ENCODE measurements at regions not wholly inside any gene's neighbourhood (a gene's known extent, or its start where the extent isn't known, plus 50 kb on each side); places are given as distances from the start of the nearest gene placed in this dataset.

- TF ChIP-seq CTCF (IDR thresholded peaks at IDR 0.05; ENCODE audit: poor library complexity, severe bottlenecking) (no peak), SMC3 (conservative IDR thresholded peaks at IDR 0.05; ENCODE audit: poor library complexity) (no peak), EZH2 (IDR thresholded peaks at IDR 0.05; ENCODE audit: borderline replicate concordance, insufficient read depth, low read length, poor library complexity, severe bottlenecking) (no peak), TAF1 (IDR thresholded peaks at IDR 0.05; ENCODE audit: low read depth) (no peak), POLR2AphosphoS5 (IDR thresholded peaks at IDR 0.05) (no peak), EP300 (conservative IDR thresholded peaks at IDR 0.05; ENCODE audit: poor library complexity, severe bottlenecking) (no peak)
- TF ChIP-seq, protein P1, sequence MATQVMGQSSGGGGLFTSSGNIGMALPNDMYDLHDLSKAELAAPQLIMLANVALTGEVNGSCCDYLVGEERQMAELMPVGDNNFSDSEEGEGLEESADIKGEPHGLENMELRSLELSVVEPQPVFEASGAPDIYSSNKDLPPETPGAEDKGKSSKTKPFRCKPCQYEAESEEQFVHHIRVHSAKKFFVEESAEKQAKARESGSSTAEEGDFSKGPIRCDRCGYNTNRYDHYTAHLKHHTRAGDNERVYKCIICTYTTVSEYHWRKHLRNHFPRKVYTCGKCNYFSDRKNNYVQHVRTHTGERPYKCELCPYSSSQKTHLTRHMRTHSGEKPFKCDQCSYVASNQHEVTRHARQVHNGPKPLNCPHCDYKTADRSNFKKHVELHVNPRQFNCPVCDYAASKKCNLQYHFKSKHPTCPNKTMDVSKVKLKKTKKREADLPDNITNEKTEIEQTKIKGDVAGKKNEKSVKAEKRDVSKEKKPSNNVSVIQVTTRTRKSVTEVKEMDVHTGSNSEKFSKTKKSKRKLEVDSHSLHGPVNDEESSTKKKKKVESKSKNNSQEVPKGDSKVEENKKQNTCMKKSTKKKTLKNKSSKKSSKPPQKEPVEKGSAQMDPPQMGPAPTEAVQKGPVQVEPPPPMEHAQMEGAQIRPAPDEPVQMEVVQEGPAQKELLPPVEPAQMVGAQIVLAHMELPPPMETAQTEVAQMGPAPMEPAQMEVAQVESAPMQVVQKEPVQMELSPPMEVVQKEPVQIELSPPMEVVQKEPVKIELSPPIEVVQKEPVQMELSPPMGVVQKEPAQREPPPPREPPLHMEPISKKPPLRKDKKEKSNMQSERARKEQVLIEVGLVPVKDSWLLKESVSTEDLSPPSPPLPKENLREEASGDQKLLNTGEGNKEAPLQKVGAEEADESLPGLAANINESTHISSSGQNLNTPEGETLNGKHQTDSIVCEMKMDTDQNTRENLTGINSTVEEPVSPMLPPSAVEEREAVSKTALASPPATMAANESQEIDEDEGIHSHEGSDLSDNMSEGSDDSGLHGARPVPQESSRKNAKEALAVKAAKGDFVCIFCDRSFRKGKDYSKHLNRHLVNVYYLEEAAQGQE (IDR thresholded peaks at IDR 0.05; ENCODE audit: borderline replicate concordance): no peak
Observed at GRCh38 chr11:70743941-70744351, 345.6 kb downstream of the CTTN start.
